Activated CD4-positive, alpha-beta T cell treated with anti-CD3 and anti-CD28 coated beads for 36 hours (primary cell): ENCODE measurements at regions not wholly inside any gene's neighbourhood (a gene's known extent, or its start where the extent isn't known, plus 50 kb on each side); places are given as distances from the start of the nearest gene placed in this dataset.

ENCODE experiments used
- ATAC-seq: fragments of 200-7000 bp; cut with Tn5 transposase; one replicate; pipeline ENCODE4 v1.10.0; 2021; ENCODE audit warnings: mild to moderate bottlenecking, moderate library complexity
- CTCF ChIA-PET: fragments of 350-600 bp; sonication (Branson Sonifier 250); formaldehyde crosslinking; loops from one replicate; lab custom pipeline; 2021; ENCODE audit warnings: antibody characterized with exemption; lab: Charles Lee
- POLR2A ChIA-PET: fragments of 350-600 bp; sonication (Branson Sonifier 250); formaldehyde crosslinking; loops from one replicate; lab custom pipeline; 2021; ENCODE audit warnings: antibody characterized with exemption, inconsistent platforms; lab: Charles Lee
- DNase-seq: peaks from one replicate; pipeline ENCODE4 v3.0.0-alpha.2; 2020
- H3K27ac Mint-ChIP-seq: one replicate; pipeline ENCODE4 v1.8.0; 2021; ENCODE audit warnings: mixed read lengths
- H3K27me3 Mint-ChIP-seq: one replicate; pipeline ENCODE4 v1.8.0; 2021; ENCODE audit warnings: mixed read lengths
- H3K36me3 Mint-ChIP-seq: one replicate; pipeline ENCODE4 v1.8.0; 2021; ENCODE audit warnings: low read depth, mixed read lengths
- H3K4me1 Mint-ChIP-seq: one replicate; pipeline ENCODE4 v1.8.0; 2021; ENCODE audit warnings: mixed read lengths
- H3K4me3 Mint-ChIP-seq: one replicate; pipeline ENCODE4 v1.8.0; 2021; ENCODE audit warnings: mild to moderate bottlenecking, moderate library complexity, mixed read lengths
- H3K9me3 Mint-ChIP-seq: one replicate; pipeline ENCODE4 v1.8.0; 2021; ENCODE audit warnings: low read depth, mixed read lengths
- intact Hi-C, 2 experiments: fragments of 100-400 bp; cut with DNase I in 1 of 2; cut with micrococcal nuclease in 1 of 2; formaldehyde crosslinking; loops; one replicate each; pipeline versions ENCODE4 v1.14.2 to v1.15.1; 2022 to 2024; cut with DNase I, micrococcal nuclease

DNA sequence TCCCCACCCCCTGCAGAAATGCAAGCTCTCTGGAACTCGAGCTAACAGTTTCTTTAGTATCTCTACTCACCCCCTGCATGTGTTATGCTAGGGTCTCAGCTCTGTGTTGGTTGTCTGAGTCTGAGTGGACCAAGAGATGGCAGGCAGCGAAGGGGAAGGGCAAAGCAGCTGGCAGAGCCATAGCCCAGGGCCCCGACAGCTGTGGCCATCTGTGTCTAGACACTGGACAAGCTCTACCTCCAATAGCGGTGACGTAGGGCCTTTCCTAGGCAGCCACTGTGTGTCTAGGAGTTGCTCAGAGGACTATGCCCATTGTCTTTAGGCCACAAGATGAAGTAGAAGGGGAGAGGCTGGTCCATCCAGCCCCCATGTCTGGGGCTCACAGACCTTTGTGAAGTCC lies 79.2 kb downstream of the EFNB1 start:
- no peak for DNase-seq
- no peaks in the 10 kb centered on the region for H3K9me3 Mint-ChIP-seq
- ATAC-seq = no peak
- peaks cover 5% of the 10 kb centered on the region for H3K27me3 Mint-ChIP-seq
- H3K4me3 Mint-ChIP-seq = no peak overlapping the region
- intact Hi-C loops = no loop called here
- CTCF ChIA-PET = interaction anchor here (1.2 kb wide), 1 partner anchor 81 kb away, joined by 3 read pairs; no protein-coding TSS in a partner anchor
- H3K4me1 Mint-ChIP-seq = no peaks in the 10 kb centered on the region
- POLR2A ChIA-PET = no interaction called here
- H3K36me3 Mint-ChIP-seq = no peaks in the 10 kb centered on the region
- H3K27ac Mint-ChIP-seq = no peak overlapping the region

DNA sequence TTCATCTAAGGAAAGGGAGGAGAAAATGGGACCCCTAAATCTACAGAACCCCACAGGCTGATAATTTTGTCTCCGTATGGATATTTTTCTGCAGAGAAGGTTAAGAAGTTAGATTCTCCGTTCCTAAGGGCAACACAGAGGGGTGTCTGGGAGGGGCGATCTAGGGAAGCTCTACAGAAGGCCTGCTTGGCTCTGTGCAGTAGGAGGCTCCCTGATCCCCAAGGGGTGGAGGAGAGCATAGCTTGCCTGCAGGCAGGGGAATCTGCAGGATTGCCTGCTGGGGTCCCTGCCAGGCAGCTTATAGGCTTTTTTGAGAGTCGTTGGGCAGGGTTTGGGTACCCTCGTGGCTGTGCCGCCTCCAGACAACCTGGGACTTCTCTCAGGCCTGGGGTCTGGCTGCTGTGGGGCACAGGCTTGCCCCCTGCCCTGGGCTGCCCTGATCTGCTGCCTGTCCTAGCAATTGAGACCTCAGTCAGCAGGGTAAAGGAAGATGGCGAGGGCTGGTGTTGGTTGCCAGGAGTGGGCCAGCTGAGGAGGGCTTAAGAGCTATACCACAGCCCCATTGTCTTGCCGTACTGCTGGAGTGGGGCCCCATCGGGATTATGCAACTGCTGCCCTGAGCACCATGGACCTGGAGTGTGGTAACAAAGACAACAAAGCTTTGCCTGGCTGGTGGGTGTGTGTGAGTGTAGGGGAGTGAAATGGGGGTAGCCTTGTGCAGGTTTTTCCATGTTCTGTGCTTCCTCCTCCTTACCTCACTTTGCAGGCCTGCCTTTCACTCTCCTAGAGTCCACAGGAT lies 74.1 kb downstream of the EFNB1 start:
- Mint-ChIP-seq H3K36me3 (no peaks in the 10 kb centered on the region), H3K4me1 (no peaks in the 10 kb centered on the region), H3K27me3 (no peaks in the 10 kb centered on the region), H3K4me3 (no peak overlapping the region), H3K27ac (no peak overlapping the region), H3K9me3 (no peaks in the 10 kb centered on the region)
- no peak for DNase-seq
- intact Hi-C loops = no loop called here
- ATAC-seq = no peak
- POLR2A ChIA-PET = no interaction called here
- CTCF ChIA-PET = no interaction called here

DNA sequence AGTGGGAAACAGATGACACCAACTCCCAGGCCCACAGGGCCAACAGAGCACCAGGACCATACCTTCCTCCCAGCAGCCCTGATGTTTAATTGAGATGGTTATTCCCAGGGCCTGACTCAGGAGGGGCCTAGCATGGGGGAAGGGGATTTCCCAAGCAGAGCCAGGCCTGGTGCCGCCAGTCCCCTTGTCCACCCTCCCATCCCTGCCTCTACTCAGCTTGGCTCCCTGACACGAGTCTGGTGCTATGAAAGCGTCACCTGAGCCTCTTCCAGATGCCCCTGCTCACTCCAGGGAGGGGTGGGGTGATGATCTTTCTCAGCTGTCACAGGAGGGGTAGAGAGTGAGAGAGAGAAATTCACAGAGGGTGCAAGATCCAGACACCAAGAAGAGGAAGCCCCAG lies 72.7 kb downstream of the EFNB1 start:
- ChIA-PET POLR2A (no interaction called here), CTCF (no interaction called here)
- intact Hi-C loops = no loop called here
- Mint-ChIP-seq H3K9me3 (no peaks in the 10 kb centered on the region), H3K27me3 (no peaks in the 10 kb centered on the region), H3K36me3 (no peaks in the 10 kb centered on the region), H3K4me3 (no peak overlapping the region), H3K27ac (no peak overlapping the region), H3K4me1 (no peaks in the 10 kb centered on the region)
- no peak for DNase-seq
- no peak for ATAC-seq

DNA sequence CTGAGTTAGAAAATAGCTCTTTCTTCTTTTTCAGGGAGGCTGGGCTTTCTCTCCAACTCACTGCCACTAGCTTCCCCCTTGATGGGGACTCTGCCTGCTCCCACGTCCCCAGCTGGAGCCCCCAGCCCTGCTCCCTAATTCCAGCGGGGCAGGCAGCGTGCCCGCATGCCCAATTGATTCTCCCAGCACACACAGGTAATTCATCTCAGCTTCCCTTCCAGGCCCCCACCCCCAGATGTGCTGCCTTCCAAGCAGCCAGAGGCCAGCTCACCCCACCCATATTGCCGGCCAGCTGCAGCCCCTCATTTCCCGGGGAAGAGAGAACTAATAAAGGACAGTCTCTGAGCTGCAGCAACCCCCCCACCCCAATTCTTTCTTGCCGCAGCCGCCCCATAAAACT lies 69.8 kb downstream of the EFNB1 start:
- Mint-ChIP-seq H3K9me3 (no peaks in the 10 kb centered on the region), H3K27ac (no peak overlapping the region), H3K4me3 (no peak overlapping the region), H3K36me3 (no peaks in the 10 kb centered on the region), H3K27me3 (no peaks in the 10 kb centered on the region), H3K4me1 (peaks cover 4% of the 10 kb centered on the region)
- ChIA-PET CTCF (no interaction called here), POLR2A (no interaction called here)
- intact Hi-C loops = no loop called here
- ATAC-seq = no peak
- no peak for DNase-seq

DNA sequence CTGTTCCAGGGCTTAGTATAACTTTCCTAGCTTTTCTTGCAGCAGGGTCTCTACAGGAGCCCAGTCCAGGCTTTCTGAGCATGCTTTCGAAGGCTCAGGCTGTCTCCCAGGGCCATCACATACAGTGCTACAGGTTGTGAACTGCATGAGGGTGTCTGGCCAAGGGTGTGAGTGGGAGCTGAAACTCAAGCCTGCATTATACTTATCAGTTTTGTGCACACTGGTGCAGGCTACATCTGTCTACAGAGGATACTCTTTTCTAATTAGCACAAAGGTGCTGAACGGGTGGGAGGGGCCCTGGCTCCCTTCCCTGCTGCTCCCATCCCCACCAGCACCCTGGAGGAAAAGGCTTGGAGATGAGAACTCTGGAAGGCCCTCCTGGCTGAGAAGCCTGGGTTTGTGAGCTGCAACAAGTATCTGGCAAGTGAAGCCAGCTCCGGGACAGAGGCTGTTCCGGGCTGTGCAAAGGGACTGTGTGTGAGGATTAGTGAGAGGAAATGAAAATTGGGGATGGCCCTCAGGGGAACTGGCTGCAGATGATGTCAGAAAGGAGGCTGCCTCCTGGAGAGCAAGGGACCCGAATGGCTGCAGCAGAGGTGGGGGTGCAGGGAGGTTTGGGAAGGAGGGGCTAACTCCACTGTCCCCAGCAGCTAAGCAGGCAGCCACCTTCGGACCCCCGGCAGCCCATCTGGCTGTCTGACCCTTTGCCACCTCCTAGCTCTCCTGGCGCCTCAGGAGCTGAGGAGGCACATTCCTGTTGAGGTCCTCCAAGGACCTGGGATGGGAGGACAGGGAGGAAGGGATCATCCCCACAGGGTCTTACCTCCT lies 68.5 kb downstream of the EFNB1 start:
- Mint-ChIP-seq H3K27ac (no peak overlapping the region), H3K36me3 (no peaks in the 10 kb centered on the region), H3K27me3 (no peaks in the 10 kb centered on the region), H3K9me3 (no peaks in the 10 kb centered on the region), H3K4me3 (no peak overlapping the region), H3K4me1 (peaks cover 4% of the 10 kb centered on the region)
- intact Hi-C loops = no loop called here
- no peak for ATAC-seq
- CTCF ChIA-PET = interaction anchor here (0.7 kb wide), 1 partner anchor 69 kb away, joined by 3 read pairs; no protein-coding TSS in a partner anchor
- POLR2A ChIA-PET = no interaction called here
- DNase-seq = no peak

DNA sequence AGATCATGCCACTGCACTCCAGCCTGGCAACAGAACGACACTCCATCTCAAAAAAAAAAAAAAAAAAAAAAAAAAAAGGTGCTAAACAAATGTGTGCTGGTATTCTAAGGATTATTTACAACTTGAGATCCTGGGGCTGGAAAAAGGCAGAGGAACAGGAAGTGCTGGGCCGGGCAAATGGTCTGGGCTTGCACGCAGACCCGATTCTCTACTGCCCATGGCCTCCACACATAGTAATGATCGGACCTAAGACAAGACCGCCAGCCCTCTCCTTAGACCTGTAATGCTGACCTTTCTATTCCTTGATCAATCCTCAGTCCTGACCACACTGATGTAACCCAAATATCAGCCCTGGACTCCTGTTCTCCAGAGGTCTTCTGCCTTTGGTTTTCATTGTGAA lies 67.8 kb downstream of the EFNB1 start:
- POLR2A ChIA-PET = no interaction called here
- H3K27ac Mint-ChIP-seq = no peak overlapping the region
- ATAC-seq (no peak), DNase-seq (no peak)
- H3K4me3 Mint-ChIP-seq = no peak overlapping the region
- H3K4me1 Mint-ChIP-seq = peaks cover 4% of the 10 kb centered on the region
- H3K9me3 Mint-ChIP-seq = no peaks in the 10 kb centered on the region
- intact Hi-C loops = no loop called here
- H3K27me3 Mint-ChIP-seq = no peaks in the 10 kb centered on the region
- H3K36me3 Mint-ChIP-seq = no peaks in the 10 kb centered on the region
- CTCF ChIA-PET = no interaction called here

DNA sequence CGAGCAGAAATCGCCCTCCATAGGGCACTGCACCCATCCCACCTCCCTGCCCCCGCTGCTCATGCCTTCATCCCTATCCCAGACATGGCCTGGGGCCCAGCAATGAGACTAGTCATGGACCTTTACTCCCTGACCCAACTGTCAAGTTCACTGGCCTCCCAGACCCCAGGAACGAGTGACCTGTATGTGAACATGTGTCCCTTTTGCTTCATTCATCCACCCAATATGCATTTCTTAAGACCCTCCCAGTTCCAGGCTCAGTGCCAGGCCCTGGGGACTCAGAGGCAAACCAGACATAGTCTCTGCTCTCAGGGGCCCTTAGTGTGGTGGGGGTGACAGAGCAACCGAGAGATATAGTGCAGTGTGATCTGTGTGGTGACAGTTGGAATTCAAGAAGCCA lies 67.0 kb downstream of the EFNB1 start:
- CTCF ChIA-PET = no interaction called here
- no peaks in the 10 kb centered on the region for H3K9me3 Mint-ChIP-seq
- no peak overlapping the region for H3K4me3 Mint-ChIP-seq
- POLR2A ChIA-PET = no interaction called here
- no peak for DNase-seq
- intact Hi-C loops = no loop called here
- H3K27me3 Mint-ChIP-seq = no peaks in the 10 kb centered on the region
- no peak overlapping the region for H3K27ac Mint-ChIP-seq
- H3K36me3 Mint-ChIP-seq = no peaks in the 10 kb centered on the region
- no peak for ATAC-seq
- peaks cover 4% of the 10 kb centered on the region for H3K4me1 Mint-ChIP-seq

DNA sequence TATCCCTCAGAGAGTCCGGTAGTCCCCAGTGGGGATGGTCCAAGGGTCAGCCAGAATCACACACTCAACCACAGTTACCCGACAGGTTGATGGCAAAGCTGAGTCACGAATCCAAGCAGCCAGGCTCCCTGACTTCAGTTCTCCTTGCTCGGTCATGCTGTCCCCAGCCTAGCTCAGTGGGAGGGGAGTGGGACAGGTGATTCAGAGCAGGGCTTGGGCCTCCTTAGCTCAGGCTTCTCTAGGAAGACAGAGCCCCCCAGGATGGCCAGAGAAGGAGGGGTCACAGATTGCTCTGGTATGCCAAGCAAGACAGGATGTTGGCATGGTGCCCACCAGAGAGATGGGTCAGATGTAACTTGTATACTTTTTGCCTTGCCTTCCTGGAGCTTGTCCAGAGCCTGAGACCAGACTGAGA lies 66.5 kb downstream of the EFNB1 start:
- Mint-ChIP-seq H3K4me3 (no peak overlapping the region), H3K9me3 (no peaks in the 10 kb centered on the region), H3K27ac (no peak overlapping the region), H3K27me3 (no peaks in the 10 kb centered on the region), H3K4me1 (peaks cover 4% of the 10 kb centered on the region), H3K36me3 (no peaks in the 10 kb centered on the region)
- ATAC-seq = peak; percentile 48
- POLR2A ChIA-PET = no interaction called here
- intact Hi-C loops = no loop called here
- peak; percentile 30 for DNase-seq
- CTCF ChIA-PET = no interaction called here

DNA sequence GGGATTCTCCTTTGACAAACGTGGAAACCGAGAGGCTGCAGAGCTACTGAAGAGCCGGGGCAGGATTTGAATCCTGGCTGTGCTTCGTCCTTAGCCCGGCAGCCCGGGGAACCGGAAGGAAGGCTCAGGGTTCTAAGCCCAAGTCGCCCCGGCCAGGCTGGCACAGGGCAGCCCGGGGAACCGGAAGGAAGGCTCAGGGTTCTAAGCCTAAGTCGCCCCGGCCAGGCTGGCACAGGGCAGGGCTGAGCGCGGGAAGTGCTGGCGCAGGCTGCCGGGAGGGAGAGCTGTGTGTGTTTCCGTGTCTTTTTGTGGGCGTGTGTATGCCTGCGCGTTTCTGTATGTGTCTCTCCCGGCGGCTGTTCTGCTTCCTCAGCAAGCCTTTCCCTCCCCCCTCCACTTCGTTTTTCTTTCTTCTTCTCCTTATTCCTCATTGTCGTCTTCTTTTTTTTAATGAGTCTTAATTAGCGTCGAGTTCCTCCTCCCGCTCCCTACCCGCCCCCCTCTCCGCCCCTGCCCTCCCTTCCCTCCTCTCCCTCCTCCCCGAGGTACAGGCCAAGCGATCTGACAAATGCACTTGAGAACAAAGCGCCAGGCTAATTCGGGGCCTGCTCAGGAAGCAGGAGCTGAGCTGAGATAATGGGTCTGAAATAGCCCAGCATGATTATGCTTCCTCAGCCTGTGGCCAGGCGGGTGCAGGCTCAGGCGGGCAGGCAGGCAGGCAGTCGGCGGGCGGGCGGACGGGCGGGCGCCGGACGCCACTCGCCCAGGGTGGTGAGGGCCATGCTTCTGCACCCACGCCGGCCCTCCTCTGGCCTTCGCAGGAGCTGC lies 65.9 kb downstream of the EFNB1 start:
- no peak overlapping the region for H3K27ac Mint-ChIP-seq
- H3K36me3 Mint-ChIP-seq = no peaks in the 10 kb centered on the region
- no peaks in the 10 kb centered on the region for H3K9me3 Mint-ChIP-seq
- peak overlapping the region; percentile 32 for H3K4me3 Mint-ChIP-seq
- ChIA-PET POLR2A (no interaction called here), CTCF (interaction anchor here (1.7 kb wide), 1 partner anchor 67 kb away, joined by 6 read pairs; the partner anchor contains the start of gene EFNB1)
- H3K27me3 Mint-ChIP-seq = no peaks in the 10 kb centered on the region
- intact Hi-C loops = no loop called here
- DNase-seq = peak; percentile 42
- peak; percentile 79 for ATAC-seq
- peaks cover 4% of the 10 kb centered on the region for H3K4me1 Mint-ChIP-seq

DNA sequence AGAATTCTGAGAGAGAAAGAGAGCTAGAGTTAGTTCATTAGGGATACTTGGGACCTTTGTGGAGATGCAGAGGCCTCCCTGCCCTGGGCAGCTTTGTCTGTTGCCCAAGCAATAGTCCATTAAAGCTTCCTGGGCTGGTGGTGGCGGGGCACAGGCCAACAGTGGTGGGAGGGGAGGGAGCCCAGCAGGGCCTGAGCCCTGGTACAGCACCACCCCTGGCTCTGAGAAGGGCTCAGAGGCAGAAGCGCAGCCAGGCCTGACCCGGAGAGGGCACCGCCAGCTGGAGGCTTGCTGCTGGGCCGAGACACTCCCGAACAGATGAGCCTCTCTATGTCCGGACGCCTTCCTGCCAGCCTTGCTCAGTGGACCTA lies 65.3 kb downstream of the EFNB1 start:
- POLR2A ChIA-PET = no interaction called here
- CTCF ChIA-PET = interaction anchor here (1.7 kb wide), 1 partner anchor 66 kb away, joined by 6 read pairs; the partner anchor contains the start of gene EFNB1
- Mint-ChIP-seq H3K36me3 (no peaks in the 10 kb centered on the region), H3K27me3 (no peaks in the 10 kb centered on the region), H3K27ac (no peak overlapping the region), H3K4me1 (peaks cover 4% of the 10 kb centered on the region), H3K9me3 (no peaks in the 10 kb centered on the region), H3K4me3 (no peak overlapping the region)
- intact Hi-C loops = no loop called here
- ATAC-seq (no peak), DNase-seq (no peak)

DNA sequence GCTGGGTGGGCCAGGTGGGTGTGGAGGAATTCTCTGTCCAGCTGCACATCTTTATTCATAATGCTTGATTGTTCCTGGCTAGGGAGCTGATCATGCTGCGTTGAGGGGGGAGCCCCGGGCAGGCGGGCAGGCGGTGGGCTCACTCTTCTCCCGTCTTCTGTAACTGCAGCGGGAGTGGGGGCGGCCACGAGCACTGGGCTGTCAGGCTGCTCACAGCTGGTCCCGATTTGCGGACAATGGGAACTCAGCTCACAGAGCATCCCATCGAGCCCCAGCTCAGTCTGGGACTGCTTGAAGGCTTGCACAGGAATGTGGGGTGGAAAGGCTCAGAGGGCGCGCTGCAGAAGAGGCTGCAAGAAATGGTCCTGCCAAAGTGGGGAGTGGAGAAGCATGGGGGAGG lies 63.8 kb downstream of the EFNB1 start:
- ATAC-seq = no peak
- intact Hi-C loops = no loop called here
- no peak for DNase-seq
- Mint-ChIP-seq H3K9me3 (no peaks in the 10 kb centered on the region), H3K36me3 (no peaks in the 10 kb centered on the region), H3K4me3 (no peak overlapping the region), H3K27ac (no peak overlapping the region), H3K4me1 (peaks cover 4% of the 10 kb centered on the region), H3K27me3 (no peaks in the 10 kb centered on the region)
- POLR2A ChIA-PET = no interaction called here
- CTCF ChIA-PET = no interaction called here
